GM19328 (cell line): ENCODE measurements at regions not wholly inside any gene's neighbourhood (a gene's known extent, or its start where the extent isn't known, plus 50 kb on each side); places are given as distances from the start of the nearest gene placed in this dataset.
"Not testable (repeated sequence)": the region's sequence is repeated elsewhere in the genome, so short reads cannot be mapped to it uniquely, and the experiment has no call there.

Experiments used
- ATAC-seq: cut with Tn5 transposase; IDR thresholded peaks from one replicate; pipeline ENCODE4 v1.9.1; 2021; ENCODE audit warnings: mild to moderate bottlenecking, moderate library complexity; ENCODE audit not compliant: unreplicated experiment

DNA sequence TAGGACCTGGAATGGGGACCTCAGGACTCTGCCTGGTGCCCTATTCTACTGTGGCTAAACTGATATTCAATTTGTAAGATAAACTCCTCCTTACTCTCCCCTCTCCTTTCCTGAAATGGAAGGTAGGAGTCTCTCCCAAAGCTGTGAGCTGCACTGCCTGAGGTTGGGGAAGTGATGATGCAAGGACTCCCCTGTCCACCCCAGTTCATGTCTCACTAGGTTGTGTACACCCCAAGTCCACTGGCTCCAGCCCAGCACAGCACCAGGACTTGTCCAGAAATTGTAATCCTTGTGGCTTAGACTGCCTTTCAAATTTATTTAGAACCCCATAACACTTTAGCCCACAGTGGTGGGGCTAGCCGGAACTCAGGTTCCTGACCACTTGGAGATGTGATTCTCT, 247.2 kb upstream of the CTBP2 start:
- no peak for ATAC-seq

DNA sequence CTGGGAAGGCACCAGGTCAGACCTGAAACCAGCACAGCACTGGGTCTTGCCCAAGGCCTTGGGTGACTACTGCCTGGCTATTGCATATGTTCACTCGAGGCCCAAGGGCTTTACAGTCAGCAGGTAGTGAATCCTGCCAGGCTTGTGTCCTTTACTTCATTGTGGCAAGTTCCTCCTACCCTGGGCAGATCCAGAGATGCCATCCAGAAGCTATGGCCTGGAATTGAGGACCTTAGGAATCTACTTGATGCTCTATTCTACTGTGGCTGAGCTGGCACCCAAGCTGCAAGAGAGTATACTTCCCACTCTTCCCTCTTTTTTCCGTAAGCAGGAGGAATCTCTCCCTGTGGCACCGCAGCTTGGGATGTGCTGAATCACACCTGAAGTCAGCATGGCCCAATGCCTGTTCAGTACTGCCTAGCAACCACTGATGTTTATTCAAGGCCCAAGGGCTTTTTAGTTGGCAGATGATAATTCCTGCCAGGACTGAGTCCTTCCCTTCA, 246.7 kb upstream of the CTBP2 start:
- ATAC-seq = no peak

DNA sequence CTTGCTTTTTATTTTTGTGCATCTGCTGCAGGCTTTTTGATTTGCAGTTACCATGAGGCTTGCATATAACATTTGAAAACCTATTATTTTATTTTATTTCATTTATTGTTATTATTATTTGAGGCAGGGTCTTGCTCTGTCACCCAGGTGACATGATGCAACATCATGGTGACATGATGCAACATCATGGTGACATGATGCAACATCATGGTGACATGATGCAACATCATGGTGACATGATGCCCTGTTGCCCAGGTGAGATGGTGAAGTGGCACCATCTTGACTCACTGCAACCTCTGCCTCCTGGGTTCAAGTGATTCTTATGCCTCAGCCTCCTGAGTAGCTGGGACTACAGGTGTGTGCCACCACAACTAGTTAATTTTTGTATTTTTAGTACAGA, 244.5 kb upstream of the CTBP2 start:
- not testable (repeated sequence) for ATAC-seq

DNA sequence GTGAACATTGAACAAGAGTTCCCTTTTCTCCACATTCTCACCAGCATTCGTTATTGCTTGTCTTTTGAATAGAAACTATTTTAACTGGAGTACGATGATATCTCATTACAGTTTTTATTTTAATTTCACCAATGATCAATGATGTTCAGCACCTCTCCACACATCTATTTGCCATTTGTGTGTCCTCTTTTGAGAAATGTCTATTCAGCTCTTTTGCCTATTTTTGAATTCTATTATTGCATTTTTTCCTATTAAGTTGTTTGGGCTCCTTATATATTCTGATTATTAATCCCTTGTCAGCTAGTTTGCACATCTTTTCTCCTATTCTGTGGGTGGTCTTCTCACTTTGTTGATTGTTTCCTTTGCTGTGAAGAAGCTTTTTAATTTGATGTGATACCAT, 241.1 kb upstream of the CTBP2 start:
- no peak for ATAC-seq

DNA sequence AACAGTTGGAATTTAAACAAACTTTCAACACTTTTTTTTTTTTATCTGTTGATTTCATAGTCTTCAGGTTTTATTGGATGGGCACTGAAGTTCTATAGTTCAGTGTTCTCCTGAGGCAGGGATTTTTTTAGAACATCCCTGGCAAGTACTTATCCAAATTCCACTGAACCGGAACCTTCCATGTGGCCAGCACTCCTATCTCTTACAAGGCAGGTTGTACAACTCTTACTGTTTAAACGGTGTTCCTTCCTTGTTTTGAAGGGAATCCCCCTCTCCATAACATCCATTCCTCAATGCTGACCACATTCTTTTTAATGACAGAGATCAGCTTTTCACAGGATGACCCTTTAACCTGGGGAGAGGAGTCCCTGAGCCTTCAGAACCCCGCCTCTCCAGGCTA, 238.9 kb upstream of the CTBP2 start:
- no peak for ATAC-seq

DNA sequence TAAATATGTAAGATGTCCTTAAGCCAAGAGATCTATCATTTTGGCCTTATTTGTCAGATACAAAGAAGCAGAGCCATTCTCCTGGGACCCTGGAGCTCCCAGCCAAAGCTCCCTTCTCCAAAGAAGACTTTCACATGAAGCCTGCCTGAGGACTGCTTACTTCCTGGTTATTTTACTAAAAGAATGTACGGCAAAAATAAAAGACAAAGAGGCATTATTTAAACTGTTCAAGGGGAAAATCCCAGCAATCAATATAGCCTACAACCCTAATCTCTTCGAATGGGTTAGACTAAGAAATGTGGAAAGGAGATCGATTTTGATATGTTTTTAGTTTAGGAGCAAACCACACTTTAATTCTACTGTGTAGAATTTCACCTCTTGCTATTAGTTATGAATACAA, 237.9 kb upstream of the CTBP2 start:
- no peak for ATAC-seq

DNA sequence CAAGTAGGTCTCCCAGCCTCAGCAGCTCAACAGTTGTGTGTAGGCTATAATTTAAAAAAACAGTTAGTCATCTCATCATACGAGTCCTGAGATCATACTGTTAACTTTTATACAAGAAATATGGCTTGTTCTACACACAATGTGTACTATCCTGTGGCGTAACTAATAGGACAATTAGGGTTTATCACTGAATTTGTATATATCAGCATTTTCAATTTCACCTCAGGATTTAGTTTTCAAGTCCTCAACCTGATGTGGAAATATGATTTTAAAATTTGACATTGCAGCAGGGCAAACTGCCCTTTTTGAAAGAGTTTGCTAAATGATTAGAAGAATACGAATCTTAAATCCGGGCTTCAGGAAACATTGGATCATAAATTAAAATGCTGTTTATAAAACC, 237.2 kb upstream of the CTBP2 start:
- ATAC-seq = no peak

DNA sequence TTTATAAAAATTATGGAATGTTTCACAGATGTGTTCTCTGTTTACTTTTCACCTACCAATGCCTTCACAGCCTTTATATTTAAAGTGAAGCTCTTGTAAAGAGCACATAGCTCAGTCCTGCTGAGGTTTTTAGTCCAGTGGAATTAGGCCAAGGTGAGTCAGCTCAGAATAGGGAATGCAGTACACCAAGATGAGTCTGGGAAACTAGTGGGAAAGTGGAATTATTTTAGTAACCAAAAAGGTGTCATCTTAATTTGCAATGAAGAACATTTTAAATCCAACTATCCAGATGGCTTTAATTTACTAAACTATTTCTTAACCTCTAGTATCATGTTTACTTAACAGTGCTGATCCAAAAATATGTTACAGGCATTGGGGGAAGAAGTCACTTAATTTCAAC, 236.3 kb upstream of the CTBP2 start:
- no peak for ATAC-seq

DNA sequence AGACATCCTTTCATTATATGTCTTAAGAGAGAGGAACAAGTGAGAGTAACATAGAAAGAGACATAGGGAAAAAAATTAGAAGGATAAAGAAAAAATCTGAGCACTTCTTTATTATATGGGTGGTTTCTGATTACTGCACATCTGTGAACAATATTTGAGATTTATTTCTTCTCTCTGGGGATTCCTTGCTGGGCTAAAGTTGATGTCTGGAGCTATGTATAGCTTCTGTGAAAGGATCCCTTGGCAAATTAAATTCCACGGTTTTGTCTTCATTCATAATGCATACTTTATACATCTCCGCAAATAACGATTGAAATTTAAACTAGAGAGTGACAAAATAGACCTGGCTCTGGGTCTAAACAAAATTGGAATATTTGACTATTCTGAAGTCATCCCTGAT, 232.2 kb upstream of the CTBP2 start:
- ATAC-seq = no peak

DNA sequence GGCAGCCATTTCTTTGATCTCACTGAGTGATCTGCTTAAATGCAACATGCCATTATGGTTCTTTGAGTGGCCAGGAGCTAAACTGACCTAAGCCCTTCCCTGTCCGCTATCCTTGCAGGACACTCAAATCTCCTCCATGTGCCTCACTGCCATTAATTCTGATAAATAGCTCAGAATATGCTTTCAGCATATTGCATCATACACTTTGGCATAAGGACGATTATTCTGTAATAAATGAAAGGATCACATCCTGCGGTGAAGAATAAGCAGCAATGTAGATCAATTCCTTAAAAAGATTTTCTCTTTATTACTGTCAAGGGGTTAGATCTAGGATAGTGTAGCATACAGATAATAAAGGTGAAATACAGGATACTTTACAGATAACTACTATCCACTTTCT, 231.8 kb upstream of the CTBP2 start:
- ATAC-seq = no peak

DNA sequence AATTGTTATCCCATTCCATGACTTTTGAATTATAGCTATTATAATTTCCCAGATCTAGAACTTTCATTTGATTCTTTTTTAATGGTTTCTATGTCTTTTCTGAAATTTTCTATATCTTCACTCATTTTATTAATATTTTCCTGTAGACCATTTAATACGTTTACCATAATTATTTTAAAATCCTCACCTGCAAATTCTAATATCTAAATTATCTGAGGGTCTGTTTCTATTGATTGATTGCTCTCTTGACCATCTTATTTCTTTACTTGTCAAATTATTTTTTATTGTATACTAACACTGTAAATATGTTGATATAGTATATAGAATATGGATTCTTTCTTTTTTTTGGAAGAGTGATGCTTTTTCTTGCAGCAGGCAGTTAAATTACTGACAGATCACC, 229.3 kb upstream of the CTBP2 start:
- no peak for ATAC-seq

DNA sequence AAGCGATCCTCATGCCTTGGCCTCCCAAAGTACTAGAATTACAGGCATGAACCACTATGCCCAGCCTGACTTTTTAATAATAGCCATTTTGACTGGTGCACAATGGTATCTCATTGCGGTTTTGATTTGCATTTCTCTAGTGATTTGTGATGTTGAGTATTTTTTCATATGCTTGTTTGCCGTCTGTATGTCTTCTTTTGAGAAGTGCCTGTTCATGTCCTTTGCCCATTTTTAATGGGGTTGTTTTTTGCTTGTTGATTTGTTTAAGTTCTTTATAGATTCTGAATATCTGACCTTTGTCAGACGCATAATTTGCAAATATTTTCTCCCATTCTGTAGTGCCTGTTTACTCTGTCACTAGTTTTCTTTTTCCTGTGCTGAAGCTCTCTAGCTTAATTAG, 219.2 kb upstream of the CTBP2 start:
- ATAC-seq = no peak

DNA sequence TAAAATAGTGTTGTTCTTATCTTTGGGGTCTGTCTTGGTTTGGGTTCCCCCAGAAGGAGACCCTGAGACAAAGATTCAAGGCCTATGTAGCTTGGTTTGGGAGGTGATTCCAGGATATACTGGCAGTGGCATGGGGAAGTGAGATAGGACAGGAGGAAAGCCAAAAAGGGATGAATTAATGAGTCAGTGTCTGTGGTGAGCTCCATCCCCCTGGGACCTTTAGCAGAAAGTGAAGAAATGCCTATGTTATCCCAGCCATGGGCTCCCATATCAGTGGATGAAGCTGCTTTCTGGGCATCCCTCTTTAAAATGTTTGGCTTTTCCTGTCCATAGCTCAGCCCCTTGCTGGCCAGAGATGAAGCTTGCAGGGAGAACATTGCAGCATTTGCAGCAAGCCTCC, 217.0 kb upstream of the CTBP2 start:
- ATAC-seq = no peak

DNA sequence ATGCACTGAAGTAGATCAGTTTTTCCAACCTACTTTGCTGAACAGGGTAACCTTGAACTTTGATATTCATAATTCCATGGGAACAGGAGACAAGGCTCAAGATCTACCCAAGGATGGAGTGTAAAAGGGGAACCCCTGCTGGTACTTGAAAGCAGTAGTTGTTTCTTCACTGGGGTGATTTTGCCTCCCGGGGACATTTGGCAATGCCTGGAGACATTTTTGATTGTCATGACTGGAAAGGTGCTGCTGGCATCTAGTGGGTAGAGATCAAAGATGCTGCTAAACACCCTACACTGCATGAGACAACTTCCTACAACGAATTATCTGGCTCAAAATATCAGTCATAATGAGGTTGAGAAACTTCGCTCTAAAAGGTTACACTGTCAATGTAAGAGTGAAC, 214.8 kb upstream of the CTBP2 start:
- no peak for ATAC-seq

DNA sequence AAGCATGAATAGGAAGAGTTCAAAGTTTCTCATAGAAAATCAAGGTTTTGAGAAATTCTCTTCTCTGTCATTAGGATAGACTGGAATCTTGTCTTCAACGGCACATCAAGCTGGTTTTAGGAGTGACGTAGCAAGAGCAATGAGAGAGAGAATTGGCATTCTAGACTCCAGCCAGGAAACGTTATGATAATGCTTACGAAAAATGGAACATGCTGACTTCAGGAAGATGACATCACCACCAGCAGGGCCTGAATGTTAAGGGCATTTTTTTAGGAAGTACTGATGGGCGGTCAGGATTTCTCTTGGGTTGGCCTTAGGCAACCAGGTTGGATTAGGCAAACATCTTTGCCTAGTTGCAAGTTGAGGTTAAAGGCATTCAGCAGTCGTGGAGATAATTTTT, 213.2 kb upstream of the CTBP2 start:
- no peak for ATAC-seq

DNA sequence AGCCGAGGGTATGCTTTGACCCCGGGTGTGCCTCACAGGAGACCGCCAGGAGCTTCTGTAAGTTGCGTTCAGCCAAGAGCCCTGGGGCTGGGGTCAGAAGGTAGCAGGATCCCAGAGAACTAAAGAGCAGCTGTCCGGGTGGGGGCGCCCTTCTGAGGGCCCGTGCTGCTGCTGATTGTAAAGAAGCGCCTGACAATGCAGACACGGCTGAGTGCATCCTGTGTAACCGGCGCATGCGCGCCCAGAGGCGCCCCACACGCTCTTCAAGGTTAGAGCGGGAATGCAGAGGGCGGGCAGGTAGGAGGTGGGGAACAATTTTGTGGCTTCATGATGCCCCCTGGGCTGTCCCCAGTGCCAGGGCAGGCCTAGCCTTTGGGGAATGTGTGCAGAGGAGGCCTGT, 210.2 kb upstream of the CTBP2 start:
- no peak for ATAC-seq

DNA sequence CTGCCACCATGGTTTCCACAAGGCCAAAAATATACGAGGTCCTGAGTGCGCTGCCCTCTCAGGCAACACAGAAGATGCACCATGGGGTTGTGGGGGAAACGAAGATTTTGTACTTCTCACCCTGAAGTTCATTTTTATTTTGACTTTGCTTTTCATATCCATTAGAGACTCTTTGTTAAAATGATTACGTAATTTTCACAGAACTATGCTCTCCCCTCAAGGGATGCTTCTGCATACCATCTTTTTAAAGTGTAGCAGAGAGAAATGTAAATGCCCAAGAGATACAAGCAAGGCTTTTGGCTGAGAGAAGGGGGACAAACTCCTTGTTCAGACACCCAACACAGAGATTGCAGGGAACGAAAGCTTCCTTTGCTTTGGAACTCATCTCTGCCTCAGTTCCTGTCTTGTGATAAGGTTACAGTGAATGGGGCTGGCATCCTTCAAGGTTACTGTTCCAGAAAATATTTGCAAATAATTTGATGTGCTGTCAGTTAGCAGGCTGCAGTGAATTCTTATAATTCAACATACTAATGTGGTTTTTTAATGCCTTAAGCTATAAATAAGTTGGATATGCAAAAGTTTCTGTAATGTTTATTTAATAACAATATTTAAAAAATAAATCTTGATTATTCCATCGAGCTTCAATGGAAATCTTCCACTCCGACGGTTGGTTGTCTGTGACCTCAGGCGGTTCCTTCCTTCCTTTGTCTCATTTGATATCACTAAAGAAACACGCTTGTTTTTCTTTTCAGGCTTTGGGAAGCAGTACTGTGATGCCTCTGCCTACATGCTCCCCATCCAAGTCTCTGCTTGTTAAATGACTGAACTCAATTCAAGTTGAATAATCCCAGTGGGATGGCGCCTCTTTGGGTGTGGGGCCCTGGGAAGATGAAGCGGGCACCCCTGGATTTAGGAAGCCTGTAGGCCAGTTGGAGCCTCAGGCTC, 209.3 kb upstream of the CTBP2 start:
- no peak for ATAC-seq

DNA sequence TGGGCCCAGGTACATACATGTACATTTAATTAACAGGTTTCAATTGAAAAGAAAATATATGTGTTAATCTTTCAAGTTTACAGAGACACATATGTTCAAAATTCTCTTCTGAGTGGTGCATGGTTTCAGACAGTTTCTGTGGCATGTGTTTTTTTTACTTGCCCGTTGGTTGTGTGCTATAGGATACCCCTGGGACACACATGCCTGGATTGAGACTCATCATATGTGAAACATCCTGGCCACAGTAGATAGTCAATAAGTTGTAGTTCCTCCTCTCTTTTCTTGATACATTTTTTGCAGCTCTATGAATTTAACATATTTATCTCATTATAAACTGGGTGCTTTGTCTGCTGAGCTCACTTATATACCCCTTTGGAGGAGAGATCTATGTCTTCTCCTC, 207.8 kb upstream of the CTBP2 start:
- ATAC-seq = no peak

DNA sequence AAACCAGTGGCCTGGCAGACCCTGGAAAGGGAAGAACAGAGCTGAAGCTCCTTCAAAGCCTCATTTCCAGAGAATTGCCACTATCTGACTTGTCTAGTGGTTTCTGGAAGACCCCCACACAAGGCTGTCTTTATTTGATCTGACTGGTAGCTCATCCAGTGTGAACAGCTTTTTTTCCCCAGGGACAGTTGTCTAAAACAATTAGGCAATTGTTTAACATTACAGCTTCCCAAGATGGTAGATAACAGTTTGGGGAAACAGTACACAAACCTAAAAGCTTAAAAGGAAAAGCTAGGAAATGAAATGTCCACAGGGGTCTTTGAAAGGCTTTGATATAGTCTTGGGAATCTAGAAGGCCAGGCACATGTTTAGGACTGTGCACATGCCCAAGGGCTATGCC, 203.4 kb upstream of the CTBP2 start:
- no peak for ATAC-seq

DNA sequence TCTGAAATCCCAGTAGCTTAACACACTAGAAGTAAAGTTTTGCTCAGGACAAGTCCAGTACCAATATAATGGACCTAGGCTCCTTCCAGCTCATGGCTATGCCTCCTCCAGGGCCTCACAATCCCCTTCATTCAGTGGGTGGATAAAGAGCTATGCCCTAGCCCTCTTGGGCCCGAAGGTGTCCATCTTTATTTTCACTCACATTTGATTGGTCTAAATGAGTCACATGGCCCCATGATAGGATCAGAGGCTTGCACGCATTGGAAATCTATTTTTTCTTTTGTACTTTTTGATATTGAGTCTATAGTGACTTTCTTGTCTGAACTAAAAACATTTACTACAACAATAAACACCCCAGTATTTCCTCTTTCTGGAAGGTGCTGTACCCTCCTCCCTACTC, 202.6 kb upstream of the CTBP2 start:
- ATAC-seq = no peak

DNA sequence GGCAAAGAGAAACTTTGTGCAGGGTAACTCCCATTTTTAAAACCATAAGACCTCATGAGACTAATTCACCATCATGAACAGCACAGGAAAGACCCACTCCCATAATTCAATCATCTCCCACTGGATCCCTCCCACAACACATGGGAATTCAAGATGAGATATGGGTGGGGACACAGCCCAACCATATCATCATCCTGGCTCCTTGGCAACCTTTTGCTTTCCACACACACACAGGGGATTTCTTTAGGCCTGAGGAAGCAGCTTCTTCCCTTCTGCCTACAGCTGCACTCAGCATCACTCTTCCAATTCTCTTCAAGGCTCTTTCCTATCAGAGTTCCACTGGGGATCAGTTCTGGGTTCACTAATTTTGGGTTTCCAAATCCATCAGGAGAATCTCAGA, 199.0 kb upstream of the CTBP2 start:
- ATAC-seq = no peak

DNA sequence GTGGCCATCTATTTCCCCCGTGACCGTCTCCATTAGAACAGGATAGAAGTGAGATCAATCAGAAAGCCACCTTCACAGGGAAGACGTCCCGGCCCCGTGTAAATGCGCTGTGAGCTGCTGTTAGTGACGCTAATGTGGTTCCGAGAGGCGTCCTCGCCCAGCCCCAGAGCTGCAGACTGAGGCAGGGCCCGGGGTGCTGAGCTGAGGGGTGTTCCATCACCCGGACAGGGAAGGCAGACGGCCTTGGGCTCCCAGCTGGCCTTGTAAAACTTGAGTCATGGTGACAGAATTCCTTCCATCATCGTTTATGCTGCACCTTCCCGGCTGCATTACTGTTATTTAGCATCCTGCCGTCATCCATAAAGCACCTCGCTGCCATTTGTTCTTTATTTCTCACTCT, 195.3 kb upstream of the CTBP2 start:
- no peak for ATAC-seq

DNA sequence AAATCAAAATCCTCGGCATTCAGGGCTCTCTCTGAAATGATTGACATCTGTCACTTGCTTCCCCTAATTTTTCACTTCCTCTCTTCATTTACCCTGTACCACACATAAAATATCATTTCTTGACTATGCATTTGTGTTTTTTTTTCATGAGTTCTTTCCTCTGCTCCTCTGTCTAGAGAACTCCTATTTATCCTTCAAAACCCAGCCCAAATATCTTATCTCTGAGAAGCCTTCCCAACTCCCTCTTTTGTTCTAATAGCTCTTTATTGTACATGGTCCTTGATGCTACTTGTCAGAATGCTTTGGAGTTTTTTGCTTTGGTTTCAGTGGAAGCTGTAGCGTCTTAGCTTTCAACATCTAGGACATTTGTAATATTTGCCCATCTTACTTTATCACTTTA, 190.2 kb upstream of the CTBP2 start:
- ATAC-seq = no peak
